D341Med (cell line): ENCODE measurements at regions not wholly inside any gene's neighbourhood (a gene's known extent, or its start where the extent isn't known, plus 50 kb on each side); places are given as distances from the start of the nearest gene placed in this dataset.
A peak's percentile ranks its signal among the peaks of the same experiment; 100 is the strongest.
"Not testable (repeated sequence)": the region's sequence is repeated elsewhere in the genome, so short reads cannot be mapped to it uniquely, and the experiment has no call there.

Experiments
- DNase-seq: peaks from one replicate; pipeline ENCODE4 v3.0.0; 2012; ENCODE audit warnings: low spot score

DNA sequence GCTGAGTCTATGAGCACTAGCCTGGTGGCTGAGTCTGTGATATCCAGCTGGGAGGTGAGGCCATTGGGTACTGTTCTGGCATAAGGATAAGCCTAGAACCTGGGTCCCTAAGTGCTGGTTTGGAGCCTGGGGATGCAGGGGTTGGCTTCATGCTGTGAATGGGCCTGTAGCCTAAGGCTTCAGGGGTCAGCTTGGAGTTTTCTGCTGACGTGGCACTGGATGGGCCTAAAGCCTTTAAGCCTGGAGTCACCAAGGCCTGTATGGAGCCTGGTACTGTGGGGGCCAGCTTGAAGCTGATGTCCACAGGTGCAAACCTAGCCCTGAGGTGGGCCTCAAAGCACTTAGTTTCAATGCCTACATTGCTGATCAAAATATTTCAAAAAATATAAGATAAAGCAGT lies 979.6 kb upstream of the POU3F4 start:
- no peak for DNase-seq

DNA sequence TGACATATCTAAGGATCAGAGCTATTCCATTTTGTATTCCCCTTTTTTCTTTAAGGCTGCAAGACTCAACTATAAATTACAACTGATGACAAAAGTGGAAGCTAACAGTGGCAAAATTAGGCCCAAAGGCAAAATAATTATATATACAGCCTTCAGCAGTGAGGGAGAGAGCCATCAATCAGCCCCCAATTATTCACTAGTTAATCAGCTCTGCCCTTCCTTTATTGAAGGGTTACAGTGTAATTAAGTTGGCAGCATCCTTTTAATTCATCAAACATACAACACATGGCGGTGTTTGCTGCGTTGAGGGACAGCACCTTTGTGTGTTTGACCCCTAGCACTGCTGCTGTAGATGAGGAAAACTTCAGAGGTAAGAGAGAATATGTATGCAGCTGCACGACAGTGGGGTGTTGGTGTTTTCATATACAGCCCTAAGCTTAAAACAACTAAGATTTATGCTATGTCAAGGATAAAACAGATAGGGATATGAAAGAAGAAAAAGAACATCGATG lies 973.9 kb upstream of the POU3F4 start:
- no peak for DNase-seq

DNA sequence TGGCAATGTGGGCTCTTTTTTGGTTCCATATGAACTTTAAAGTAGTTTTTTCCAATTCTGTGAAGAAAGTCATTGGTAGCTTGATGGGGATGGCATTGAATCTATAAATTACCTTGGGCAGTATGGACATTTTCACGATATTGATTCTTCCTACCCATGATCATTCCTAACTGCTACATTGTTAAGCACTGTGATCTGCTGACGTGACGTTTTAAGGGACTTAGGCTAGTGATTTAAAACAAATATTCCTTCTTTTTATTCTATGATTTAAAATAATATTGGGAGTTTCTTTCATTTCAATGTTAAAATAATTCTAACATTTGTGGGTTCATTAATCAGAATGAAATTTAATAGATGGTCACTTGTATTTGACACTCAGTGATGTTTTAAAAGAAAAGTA lies 970.9 kb upstream of the POU3F4 start:
- not testable (repeated sequence) for DNase-seq

DNA sequence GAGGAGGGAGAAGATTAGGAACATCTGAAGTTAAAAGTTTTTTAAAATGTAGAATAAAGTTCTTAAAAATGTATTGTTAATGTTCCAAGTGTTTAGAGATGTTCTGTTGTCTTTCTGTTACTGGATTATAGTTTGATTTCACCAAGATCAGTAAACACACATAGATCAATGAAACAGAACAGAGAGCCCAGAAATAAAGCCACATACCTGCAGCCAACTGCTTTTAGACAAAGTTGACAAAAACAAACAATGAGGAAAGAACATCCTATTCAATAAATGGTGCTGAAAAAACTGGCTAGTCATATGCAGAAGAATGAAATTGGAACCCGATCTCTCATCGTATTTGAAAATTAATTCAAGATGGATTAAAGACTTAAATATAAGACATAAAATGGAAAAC lies 966.3 kb upstream of the POU3F4 start:
- no peak for DNase-seq

DNA sequence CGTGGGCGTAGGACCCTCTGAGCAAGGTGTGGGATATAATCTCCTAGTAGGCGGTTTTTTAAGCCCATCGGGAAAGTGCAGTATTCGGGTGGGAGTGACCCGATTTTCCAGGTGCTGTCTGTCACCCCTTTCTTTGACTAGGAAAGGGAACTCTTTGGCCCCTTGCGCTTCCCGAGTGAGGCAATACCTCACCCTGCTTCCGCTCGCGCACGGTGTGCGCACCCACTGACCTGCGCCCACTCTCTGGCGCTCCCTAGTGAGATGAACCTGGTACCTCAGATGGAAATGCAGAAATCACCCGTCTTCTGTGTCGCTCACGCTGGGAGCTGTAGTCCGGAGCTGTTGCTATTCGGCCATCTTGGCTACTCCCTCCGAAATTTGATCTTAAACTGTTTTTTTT lies 955.9 kb upstream of the POU3F4 start:
- not testable (repeated sequence) for DNase-seq

DNA sequence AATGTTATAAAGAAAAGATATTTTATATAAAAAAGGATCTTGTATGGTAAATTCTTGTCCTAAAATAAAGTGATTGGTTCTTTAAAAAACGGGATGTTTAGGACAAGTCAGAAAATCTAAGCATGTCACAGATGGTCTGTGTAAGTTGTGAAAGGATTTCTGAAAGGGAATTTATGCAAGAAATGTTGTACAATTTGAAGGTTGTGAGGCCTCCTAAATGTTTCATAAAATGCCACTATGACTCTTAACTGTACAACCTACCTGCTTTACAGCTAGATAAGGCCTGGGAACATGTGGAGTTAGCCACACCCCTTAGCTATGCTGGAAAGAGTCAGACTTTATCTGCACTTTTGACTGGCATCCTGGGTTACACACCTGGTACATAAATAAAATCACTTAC lies 951.5 kb upstream of the POU3F4 start:
- DNase-seq, result no peak

DNA sequence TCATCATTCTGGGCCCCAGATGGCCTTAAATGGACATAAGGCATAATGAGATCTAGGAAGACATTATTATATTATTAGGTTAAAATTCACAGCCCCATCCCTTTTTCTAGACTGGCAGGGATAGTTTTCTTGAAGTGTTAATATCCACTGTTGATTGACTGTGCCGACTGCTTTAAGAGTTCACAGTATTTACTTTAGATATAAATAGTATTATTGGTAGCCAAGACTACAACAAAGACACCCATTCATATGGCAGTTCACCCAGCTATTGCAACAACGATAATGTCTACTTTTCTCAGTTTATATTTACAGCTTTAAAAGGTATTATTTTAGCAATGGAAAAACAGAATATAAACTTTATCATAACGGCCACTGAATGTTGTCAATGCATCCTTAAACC lies 922.2 kb upstream of the POU3F4 start:
- no peak for DNase-seq

DNA sequence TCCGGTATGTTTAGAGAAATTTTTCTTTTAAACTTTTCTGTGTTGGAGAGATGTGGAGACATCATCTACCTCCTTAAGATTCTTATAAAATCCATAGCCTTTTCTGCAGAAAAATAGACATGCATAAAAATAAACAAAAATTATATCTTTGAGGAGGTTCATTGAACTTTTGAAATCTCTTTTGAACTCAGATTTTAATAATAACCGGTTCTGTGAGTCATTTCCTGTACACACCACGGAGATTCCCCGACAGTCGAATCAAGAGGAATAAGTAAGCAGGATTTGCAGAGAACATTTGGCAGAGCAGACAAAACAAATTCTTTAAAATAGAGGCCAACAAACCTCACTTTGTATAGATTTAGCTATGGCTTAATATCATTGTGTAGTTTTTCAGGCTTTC lies 918.7 kb upstream of the POU3F4 start:
- no peak for DNase-seq

DNA sequence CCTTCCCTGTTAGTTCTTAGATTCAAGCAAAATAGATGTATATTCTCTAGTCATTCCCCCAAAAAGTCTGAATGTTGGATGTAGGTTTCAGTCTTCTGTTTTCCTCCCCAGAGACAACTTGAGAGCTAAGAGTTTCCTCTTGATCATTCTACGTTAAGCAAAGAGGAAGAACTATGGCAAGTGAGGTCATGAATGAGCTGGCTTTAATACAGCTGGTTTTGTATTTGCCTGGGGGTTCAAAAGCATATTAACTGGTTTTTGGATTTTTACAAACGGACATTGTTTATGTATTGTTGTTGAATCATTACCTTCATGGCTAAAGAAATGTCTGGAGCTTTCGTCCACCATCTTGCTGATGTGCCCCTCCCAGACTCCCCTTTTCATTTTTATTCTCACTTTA lies 916.7 kb upstream of the POU3F4 start:
- no peak for DNase-seq

DNA sequence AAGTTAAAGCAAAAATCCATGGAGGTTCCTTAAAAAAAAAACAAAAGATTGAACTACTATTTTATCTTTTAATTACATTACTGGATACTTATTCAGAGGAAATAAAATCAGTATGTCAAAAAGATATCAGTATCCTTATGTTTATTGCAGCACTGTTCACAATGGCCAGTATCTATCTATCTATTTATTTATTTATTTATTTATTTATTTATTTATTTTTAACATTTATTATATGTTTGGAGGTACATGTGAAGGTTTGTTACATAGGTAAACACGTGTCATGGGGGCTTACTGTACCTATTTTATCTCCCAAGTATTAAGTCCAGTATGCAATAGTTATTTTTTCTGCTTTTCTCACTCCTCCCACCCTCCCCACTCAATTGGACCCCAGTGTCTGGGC lies 881.1 kb upstream of the POU3F4 start:
- DNase-seq, result no peak

DNA sequence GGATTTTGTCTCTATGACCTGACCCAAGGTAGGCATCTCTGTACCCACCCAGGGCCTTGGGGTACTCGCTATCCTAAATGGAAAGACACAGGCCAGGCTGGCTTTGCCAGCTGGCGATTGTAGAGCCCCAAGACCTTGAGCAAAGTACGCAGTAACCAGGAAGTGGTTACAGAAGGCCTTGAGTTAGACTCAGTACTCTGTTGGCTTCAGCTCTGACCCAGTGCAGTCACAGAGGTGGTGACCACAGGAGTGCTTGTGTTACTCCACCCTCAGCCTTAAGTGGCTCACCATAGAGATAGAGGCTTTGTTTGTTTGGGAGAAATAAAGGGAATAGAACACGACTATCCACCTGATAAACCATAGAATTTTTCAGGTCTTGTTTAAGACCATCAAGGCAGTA lies 880.5 kb upstream of the POU3F4 start:
- DNase-seq, result no peak

DNA sequence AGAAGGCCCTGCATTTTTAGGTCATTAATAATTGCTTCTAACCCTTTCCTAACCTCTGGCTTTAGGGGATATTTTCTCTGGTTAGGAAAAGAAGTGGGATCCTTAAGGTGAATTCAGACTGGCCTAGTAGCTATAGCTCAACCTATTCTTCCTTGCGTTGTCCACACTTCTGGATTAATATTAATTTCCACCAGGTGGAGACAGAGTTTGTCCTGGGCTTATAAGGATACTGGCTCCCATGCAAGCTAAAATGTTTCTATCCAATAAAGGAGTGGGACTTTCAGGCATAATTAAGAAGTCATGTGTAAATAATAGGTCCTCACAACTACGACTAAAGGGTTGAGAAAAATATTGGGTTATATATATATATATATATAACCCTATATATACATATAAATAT lies 860.0 kb upstream of the POU3F4 start:
- peak; percentile 5 for DNase-seq

DNA sequence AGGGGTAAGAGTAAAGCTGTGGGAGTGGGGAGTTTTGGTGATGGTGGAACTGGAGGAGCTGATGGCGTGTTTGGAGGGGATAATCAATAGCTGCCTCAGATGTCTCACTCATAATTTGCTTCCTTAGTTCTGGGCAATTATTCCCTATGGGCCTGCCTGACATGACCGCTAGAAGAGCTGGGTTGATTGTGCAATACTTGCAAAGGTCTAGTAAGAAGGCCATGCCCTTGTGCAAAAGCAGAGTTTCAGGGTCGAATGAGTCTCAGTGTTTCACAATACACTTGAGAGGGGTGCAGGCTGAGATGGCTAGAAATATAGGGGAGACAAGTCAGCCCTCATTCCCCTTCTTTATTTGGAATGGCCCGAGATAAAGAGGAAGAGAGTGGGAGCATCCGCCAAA lies 858.4 kb upstream of the POU3F4 start:
- no peak for DNase-seq

DNA sequence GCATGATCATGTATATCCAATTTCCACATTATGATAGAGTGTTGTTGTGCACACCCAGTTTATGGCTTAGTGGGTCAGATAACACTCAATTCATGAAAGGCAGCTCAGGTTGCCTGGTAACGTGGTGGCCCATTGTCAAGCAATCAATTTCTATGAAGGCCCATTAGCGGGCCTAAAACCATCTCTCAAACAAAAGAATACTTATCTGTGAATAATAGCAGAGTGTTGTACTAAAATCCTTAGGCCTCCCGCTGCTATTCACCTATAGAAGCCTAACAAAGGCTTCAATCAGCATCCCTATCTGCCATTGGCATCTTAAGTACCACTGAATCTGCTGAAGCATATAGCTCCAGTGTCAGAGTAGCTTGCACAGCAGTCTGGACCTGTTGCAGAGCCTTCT lies 849.6 kb upstream of the POU3F4 start:
- DNase-seq, result no peak

DNA sequence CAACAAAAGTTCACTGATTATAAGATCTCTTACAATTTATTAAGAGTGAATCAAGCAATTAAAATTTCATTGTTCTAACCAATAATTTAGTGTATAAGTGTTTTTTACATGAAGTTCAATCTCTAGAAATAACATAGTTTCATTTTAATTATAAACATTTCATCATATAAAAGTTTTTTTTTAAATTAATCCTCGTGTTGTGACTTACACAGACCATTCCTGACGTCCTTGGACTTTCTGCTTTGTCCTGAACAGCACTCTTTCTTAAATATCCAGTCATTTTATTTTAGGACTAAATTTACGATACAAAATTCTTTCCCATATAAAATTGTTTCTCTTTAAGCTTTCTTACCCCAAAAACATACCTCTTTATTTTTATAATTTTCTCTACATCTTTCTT lies 841.7 kb upstream of the POU3F4 start:
- DNase-seq, result no peak

DNA sequence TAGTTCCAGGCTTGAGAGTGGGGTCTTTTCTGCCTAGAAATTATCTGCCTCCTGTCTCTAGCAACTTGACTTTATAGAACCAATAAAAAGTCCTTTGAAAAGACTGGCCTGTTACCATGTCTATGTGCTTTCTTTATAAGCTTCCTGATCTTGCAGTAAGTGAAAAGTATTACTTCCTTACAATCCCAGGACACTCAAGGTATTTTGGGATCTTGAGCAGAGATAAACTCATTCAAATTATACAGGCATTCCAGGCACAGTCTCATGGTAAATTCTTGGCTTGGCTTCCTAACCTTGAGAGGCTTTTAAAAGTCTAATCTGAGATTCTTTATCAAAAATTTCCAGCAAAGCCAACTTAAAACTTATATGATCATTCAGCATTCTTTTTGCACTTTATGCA lies 833.0 kb upstream of the POU3F4 start:
- no peak for DNase-seq

DNA sequence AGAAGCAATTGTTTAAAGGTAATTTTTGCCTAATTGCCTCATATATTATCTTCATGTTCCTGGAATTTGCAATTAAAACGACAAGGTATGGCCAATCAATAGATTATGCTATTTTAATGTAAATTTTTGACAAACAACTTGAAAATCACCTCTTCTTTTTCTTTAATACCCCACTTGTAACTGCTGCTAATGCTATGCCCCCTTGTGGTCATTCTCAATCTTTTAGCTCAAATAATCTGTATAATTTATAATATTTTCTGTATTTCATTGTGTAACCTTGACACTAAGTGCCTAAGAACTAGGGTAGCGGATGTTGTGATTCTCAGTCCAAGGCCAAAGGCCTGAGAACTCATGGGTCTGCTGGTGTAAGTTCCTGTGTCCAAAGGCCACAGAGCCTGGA lies 831.7 kb upstream of the POU3F4 start:
- no peak for DNase-seq

DNA sequence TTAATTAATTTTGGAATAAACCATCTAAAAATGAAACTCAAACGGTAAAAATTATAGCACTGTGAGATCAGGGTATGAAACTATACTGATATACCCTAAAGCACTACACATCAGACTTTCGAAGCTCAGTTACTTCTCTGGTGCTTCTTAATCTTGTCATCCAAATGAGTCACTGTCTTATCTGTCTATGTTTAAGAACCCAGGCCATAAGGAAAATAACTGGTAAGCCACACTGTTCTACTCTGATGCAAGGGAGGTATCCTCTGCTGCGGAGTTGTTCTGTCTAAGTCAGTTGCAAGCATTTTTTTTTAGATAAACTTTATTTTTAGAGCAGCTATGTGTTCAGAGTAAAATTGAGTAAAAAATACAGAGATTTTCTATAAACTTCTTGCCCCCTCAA lies 830.8 kb upstream of the POU3F4 start:
- no peak for DNase-seq

DNA sequence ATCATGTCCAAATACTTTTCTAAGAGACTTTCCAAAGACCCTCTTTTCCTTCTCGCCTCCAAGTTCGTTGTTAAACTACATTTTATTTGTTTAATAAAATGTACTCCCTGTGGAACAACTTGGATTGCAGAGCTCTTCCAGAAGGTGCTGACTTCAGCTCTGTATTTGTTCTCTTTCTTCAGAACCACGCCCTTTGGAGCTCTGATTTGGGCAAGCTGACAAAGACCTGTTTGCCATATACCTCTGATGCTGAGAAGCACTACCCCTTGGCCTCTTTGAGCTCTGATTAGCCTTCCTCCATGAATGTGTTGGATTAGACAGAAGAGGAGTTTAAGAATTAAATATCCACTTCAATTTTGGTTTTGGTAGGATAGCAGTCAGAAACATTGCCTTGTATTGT lies 815.1 kb upstream of the POU3F4 start:
- DNase-seq, result no peak

DNA sequence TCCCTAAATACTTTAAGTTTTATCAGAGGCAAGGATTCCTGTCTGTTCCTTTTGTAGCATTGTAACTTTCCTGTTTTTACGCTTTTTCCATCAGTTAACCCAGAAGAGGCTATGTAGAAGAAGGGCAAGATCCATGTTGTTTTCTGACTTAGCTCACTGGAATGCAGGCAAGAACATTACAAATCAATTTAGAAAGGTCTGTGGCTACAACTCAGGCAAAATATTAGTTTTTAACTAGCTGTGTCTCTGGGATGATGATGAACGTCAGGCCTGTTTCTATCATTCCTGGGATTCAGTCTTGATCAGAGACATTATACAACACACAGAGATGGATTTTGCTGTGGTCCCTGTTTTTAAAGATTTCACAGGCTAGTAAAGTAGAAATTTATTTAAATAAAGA lies 813.0 kb upstream of the POU3F4 start:
- DNase-seq, result no peak

DNA sequence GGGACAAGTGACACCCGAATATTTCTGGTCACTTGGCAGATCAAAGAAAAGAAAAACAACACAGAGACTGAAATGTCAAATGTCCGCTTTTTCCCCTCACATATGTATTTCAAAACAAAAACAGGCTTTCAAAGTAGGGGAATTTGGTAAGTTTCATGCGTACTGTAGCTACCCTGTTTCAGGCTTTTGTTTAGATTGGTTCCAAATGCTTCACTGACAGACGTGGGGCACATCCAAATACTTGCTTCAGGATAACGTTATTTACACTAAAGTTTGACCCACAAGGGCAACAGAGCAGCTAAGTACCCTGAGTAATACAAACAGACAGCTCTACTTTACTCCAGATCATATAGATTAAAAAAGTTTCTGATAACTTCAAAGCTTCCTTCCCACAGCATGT lies 804.5 kb upstream of the POU3F4 start:
- DNase-seq, result no peak

DNA sequence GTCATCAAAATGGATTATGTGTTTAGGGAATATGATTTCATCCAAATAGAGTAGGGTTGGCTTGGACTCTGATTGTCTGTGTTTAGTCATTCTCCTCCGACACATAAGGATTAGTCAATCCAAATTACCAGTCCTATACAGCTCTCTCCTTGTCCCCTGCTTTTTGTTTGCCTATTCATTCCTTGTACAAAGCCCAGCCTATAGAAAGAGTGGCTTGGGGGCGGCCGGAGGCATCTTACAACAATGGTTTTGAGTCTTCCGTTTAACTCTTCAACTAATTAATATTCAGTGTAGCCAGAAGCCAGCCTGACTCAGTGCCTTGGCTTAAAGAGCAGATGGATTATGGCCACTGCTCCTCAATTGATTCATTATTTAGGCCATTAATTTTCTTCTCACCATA lies 796.6 kb upstream of the POU3F4 start:
- no peak for DNase-seq

DNA sequence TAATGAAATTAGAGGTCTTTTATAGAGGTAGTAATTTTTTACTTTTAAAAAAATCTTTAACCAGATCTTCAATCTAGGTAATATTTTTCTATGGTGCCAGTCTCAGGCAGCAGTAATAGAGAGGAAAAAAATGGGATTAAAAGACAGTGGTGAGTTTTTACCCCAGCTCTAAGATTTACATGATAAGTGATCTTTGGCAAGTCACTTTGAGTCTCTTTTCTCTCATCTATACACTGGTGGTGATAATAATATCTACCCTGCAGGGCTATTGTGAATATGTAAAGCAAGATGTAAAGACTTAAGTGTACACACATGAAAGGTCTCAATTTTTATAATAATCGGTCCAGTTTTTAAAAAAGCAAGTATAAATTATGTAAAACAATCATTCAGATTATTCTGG lies 786.2 kb upstream of the POU3F4 start:
- DNase-seq, result no peak

DNA sequence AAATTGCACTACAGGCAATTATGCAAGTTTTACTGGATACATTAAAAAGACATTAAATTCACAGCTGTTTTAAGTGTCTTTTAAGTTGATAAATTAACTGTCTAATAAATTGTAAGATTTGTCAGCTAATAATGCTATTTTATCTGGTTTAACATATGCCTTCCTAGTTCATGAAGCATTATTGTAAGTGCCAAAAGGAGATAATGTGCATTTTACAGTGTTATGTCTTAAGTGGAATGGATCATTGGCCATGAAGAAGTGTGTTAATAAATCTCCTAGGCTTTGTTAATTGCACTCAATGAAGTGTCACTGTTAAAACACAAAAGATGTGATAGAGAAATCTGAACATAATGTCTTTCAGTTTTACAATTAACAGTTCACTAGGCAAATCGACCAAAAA lies 784.3 kb upstream of the POU3F4 start:
- no peak for DNase-seq

DNA sequence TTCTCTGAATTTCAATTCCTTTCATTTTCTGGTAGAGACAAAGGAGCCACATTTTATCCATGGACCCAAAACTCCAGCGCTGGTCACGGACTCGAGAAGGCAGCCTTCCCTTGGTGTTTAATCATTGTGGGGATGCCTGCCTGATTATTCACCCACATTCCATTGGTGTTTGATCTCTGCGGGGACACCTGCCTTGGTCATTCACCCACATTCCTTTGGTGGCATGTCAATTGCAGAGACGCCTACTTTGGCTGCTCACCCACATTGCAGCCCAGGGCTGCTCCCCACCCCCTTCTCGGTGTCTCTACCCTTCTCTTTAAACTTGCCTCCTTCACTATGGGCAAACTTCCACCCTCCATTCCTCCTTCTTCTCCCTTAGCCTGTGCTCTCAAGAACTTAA lies 780.7 kb upstream of the POU3F4 start:
- not testable (repeated sequence) for DNase-seq
